ENCODE measurements at regions not wholly inside any gene's neighbourhood (a gene's known extent, or its start where the extent isn't known, plus 50 kb on each side); places are given as distances from the start of the nearest gene placed in this dataset.
"Not testable (repeated sequence)": the region's sequence is repeated elsewhere in the genome, so short reads cannot be mapped to it uniquely, and the experiment has no call there.

- intact Hi-C loops (cut with DNase I) = no loop called here
These were observed 213.9 kb downstream of the DHX15 start for GRCh38 chr4:24370421-24370820.

GRCh38 chr4:24369507-24370029 is 214.8 kb downstream of the DHX15 start:
- intact Hi-C loops (cut with DNase I) = no loop called here
- peak in 5 of 10 donors; percentile 18 to 84 (median 28) for DNase-seq

More at GRCh38 chr4:24370421-24370820, 213.9 kb downstream of the DHX15 start:
- DNase-seq = no peak

GRCh38 chr4:24368801-24369200 is 215.6 kb downstream of the DHX15 start:
- intact Hi-C loops (cut with DNase I) = no loop called here
- no peak for DNase-seq

GRCh38 chr4:24364852-24365251 is 219.5 kb downstream of the DHX15 start:
- DNase-seq = no peak
- intact Hi-C loops (cut with DNase I) = no loop called here

- intact Hi-C loops (cut with DNase I) = no loop called here
- no peak for DNase-seq
These were observed 220.1 kb downstream of the DHX15 start for GRCh38 chr4:24364249-24364648.

- intact Hi-C loops (cut with DNase I) = no loop called here
- DNase-seq = no peak
These were observed 220.6 kb downstream of the DHX15 start for GRCh38 chr4:24363751-24364150.

- intact Hi-C loops (cut with DNase I) = no loop called here
These were observed 232.2 kb downstream of the DHX15 start for GRCh38 chr4:24352112-24352511.

GRCh38 chr4:24349168-24349996 is 235.0 kb downstream of the DHX15 start:
- intact Hi-C loops (cut with DNase I) = not testable (repeated sequence)
- DNase-seq = peak in 1 of 10 donors; percentile 63

More at GRCh38 chr4:24352112-24352511, 232.2 kb downstream of the DHX15 start:
- no peak for DNase-seq

- DNase-seq = no peak
- intact Hi-C loops (cut with DNase I) = no loop called here
These were observed 245.1 kb downstream of the DHX15 start for GRCh38 chr4:24339260-24339659.

- intact Hi-C loops (cut with DNase I) = no loop called here
- no peak for DNase-seq
These were observed 246.7 kb downstream of the DHX15 start for GRCh38 chr4:24337451-24338190.

- no peak for DNase-seq
- intact Hi-C loops (cut with DNase I) = no loop called here
These were observed 248.7 kb downstream of the DHX15 start for GRCh38 chr4:24335616-24336015.

- no peak for DNase-seq
- intact Hi-C loops (cut with DNase I) = no loop called here
These were observed 249.4 kb downstream of the DHX15 start for GRCh38 chr4:24334906-24335305.

GRCh38 chr4:24330573-24330972 is 253.8 kb downstream of the DHX15 start:
- no peak for DNase-seq
- intact Hi-C loops (cut with DNase I) = no loop called here

- no peak for DNase-seq
- intact Hi-C loops (cut with DNase I) = no loop called here
These were observed 254.2 kb downstream of the DHX15 start for GRCh38 chr4:24330172-24330571.

GRCh38 chr4:24328711-24329110 is 255.6 kb downstream of the DHX15 start:
- intact Hi-C loops (cut with DNase I) = no loop called here
- peak in 1 of 10 donors; percentile 11 for DNase-seq

GRCh38 chr4:24328310-24328709 is 256.0 kb downstream of the DHX15 start:
- no peak for DNase-seq
- intact Hi-C loops (cut with DNase I) = no loop called here

- no peak for DNase-seq
- intact Hi-C loops (cut with DNase I) = no loop called here
These were observed 261.4 kb downstream of the DHX15 start for GRCh38 chr4:24322995-24323394.

- DNase-seq = peak in 5 of 10 donors; percentile 12 to 89 (median 32)
- intact Hi-C loops (cut with DNase I) = no loop called here
These were observed 261.8 kb downstream of the DHX15 start for GRCh38 chr4:24322511-24322910.

GRCh38 chr4:24321616-24322015 is 262.7 kb downstream of the DHX15 start:
- no peak for DNase-seq
- intact Hi-C loops (cut with DNase I) = no loop called here

- no peak for DNase-seq
- intact Hi-C loops (cut with DNase I) = no loop called here
These were observed 263.2 kb downstream of the DHX15 start for GRCh38 chr4:24321131-24321530.

GRCh38 chr4:24319387-24319786 is 265.0 kb downstream of the DHX15 start:
- no peak for DNase-seq
- intact Hi-C loops (cut with DNase I) = no loop called here

All from posterior cingulate gyrus (tissue), 11 donors.